H9 (cell line): ENCODE measurements at regions not wholly inside any gene's neighbourhood (a gene's known extent, or its start where the extent isn't known, plus 50 kb on each side); places are given as distances from the start of the nearest gene placed in this dataset.
"Not testable (repeated sequence)": the region's sequence is repeated elsewhere in the genome, so short reads cannot be mapped to it uniquely, and the experiment has no call there.

ENCODE experiments used
- DNase-seq: peaks from one replicate; pipeline ENCODE4 v3.0.0-alpha.2; 2017
- H2AFZ ChIP-seq: one replicate; pipeline ENCODE4 v1.6.1; 2013; ENCODE audit warnings: mild to moderate bottlenecking, low read length, control low read depth, moderate library complexity
- H2AK5ac ChIP-seq: 2 replicates; pipeline ENCODE4 v1.6.1; 2013; ENCODE audit warnings: low read length, control low read depth, mixed read lengths; ENCODE audit not compliant: insufficient read length
- H2BK120ac ChIP-seq: one replicate; pipeline ENCODE4 v1.6.1; 2013; ENCODE audit warnings: low read depth, mild to moderate bottlenecking, low read length, control low read depth, inconsistent platforms; ENCODE audit not compliant: poor library complexity, severe bottlenecking
- H2BK12ac ChIP-seq: 2 replicates; pipeline ENCODE4 v1.6.1; 2013; ENCODE audit warnings: low read length, control low read depth, mixed read lengths, low read depth; ENCODE audit not compliant: insufficient read length
- H2BK15ac ChIP-seq: 2 replicates; pipeline ENCODE4 v1.6.1; 2013; ENCODE audit warnings: low read depth, low read length, control low read depth
- H2BK20ac ChIP-seq: one replicate; pipeline ENCODE4 v1.6.1; 2013; ENCODE audit warnings: low read depth, mild to moderate bottlenecking, low read length, control low read depth, inconsistent platforms; ENCODE audit not compliant: poor library complexity, severe bottlenecking
- H2BK5ac ChIP-seq: 2 replicates; pipeline ENCODE4 v1.6.1; 2013; ENCODE audit warnings: low read length, control low read depth, mixed read lengths; ENCODE audit not compliant: insufficient read length
- H3K14ac ChIP-seq: 2 replicates; pipeline ENCODE4 v1.6.1; 2013; ENCODE audit warnings: low read length, control low read depth; ENCODE audit not compliant: insufficient read depth
- H3K18ac ChIP-seq: 2 replicates; pipeline ENCODE4 v1.6.1; 2013; ENCODE audit warnings: low read depth, mild to moderate bottlenecking, mixed read lengths, low read length, control low read depth; ENCODE audit not compliant: insufficient read length
- H3K23ac ChIP-seq: 2 replicates; pipeline ENCODE4 v1.6.1; 2013; ENCODE audit warnings: low read length, control low read depth, mixed read lengths, low read depth; ENCODE audit not compliant: insufficient read length
- H3K23me2 ChIP-seq: 2 replicates; pipeline ENCODE4 v1.6.1; 2013; ENCODE audit warnings: low read depth, mild to moderate bottlenecking, mixed read lengths, low read length, control low read depth; ENCODE audit not compliant: insufficient read length, poor library complexity, severe bottlenecking
- H3K27ac ChIP-seq: 2 replicates; pipeline ENCODE4 v1.5.1; 2013; ENCODE audit warnings: low read length, control low read depth, mixed read lengths, low read depth; ENCODE audit not compliant: insufficient read length
- H3K27me3 ChIP-seq: 2 replicates; pipeline ENCODE4 v1.6.1; 2013; ENCODE audit warnings: low read length, control low read depth, inconsistent platforms; ENCODE audit not compliant: insufficient read depth
- H3K4ac ChIP-seq: 2 replicates; pipeline ENCODE4 v1.6.1; 2013; ENCODE audit warnings: low read depth, mild to moderate bottlenecking, control low read depth, inconsistent platforms, low read length, moderate library complexity
- H3K4me1 ChIP-seq: 2 replicates; pipeline ENCODE4 v1.6.1; 2013; ENCODE audit warnings: low read length, control low read depth, inconsistent platforms; ENCODE audit not compliant: insufficient read depth
- H3K4me2 ChIP-seq: 2 replicates; pipeline ENCODE4 v1.6.1; 2013; ENCODE audit warnings: low read length, control low read depth, mixed read lengths; ENCODE audit not compliant: insufficient read length, insufficient read depth
- H3K56ac ChIP-seq: 2 replicates; pipeline ENCODE4 v1.6.1; 2013; ENCODE audit warnings: low read depth, mild to moderate bottlenecking, mixed read lengths, low read length, control low read depth; ENCODE audit not compliant: insufficient read length
- H3K79me1 ChIP-seq: 2 replicates; pipeline ENCODE4 v1.6.1; 2013; ENCODE audit warnings: low read depth, mild to moderate bottlenecking, moderate library complexity, low read length, control low read depth, inconsistent platforms; ENCODE audit not compliant: insufficient read depth, poor library complexity, severe bottlenecking
- H3K79me2 ChIP-seq: 2 replicates; pipeline ENCODE4 v1.6.1; 2013; ENCODE audit warnings: low read length, control low read depth, inconsistent platforms; ENCODE audit not compliant: insufficient read depth
- H3K9ac ChIP-seq: 2 replicates; pipeline ENCODE4 v1.6.1; 2013; ENCODE audit warnings: low read length, control low read depth, mixed read lengths; ENCODE audit not compliant: insufficient read length; ENCODE audit errors: extremely low read depth
- H3K9me3 ChIP-seq: one replicate; pipeline ENCODE4 v1.6.1; 2013; ENCODE audit warnings: low read depth, low read length, inconsistent platforms; ENCODE audit not compliant: control insufficient read depth
- H3T11ph ChIP-seq: one replicate; pipeline ENCODE4 v1.6.1; 2013; ENCODE audit warnings: mild to moderate bottlenecking, low read length, control low read depth, inconsistent platforms
- H4K20me1 ChIP-seq: one replicate; pipeline ENCODE4 v1.6.1; 2013; ENCODE audit not compliant: control insufficient read depth, insufficient read length, insufficient read depth
- H4K5ac ChIP-seq: 2 replicates; pipeline ENCODE4 v1.6.1; 2013; ENCODE audit warnings: low read depth, mild to moderate bottlenecking, mixed read lengths, low read length, control low read depth; ENCODE audit not compliant: insufficient read length
- H4K8ac ChIP-seq: replicated peaks from 2 replicates; pipeline ENCODE4 v1.6.1; 2013; ENCODE audit warnings: low read length, control low read depth, mixed read lengths, low read depth; ENCODE audit not compliant: insufficient read length
- H4K91ac ChIP-seq: 2 replicates; pipeline ENCODE4 v1.6.1; 2013; ENCODE audit warnings: low read depth, mild to moderate bottlenecking, moderate library complexity, mixed read lengths, low read length, control low read depth; ENCODE audit not compliant: insufficient read length
- H3K27ac Mint-ChIP-seq, 3 experiments: 2 replicates in 2 of 3; 3 replicates in 1 of 3; pipeline ENCODE4 v1.8.0; 2020 to 2021; ENCODE audit warnings: mixed read lengths in 3 of 3, mild to moderate bottlenecking in 1 of 3, moderate library complexity in 1 of 3
- H3K27me3 Mint-ChIP-seq: 2 replicates; pipeline ENCODE4 v1.8.0; 2021; ENCODE audit warnings: low read depth, mild to moderate bottlenecking, moderate library complexity, mixed read lengths
- H3K36me3 Mint-ChIP-seq, 3 experiments: 2 replicates in 2 of 3; 3 replicates in 1 of 3; pipeline ENCODE4 v1.8.0; 2020 to 2021; ENCODE audit warnings: low read depth in 3 of 3, mixed read lengths in 3 of 3; ENCODE audit not compliant: insufficient read depth in 1 of 3
- H3K4me1 Mint-ChIP-seq, 2 experiments: 2 replicates each; pipeline ENCODE4 v1.8.0; 2020; ENCODE audit warnings: mixed read lengths in 2 of 2
- H3K4me3 Mint-ChIP-seq, 2 experiments: 2 replicates in 1 of 2; 3 replicates in 1 of 2; pipeline ENCODE4 v1.8.0; 2020 to 2021; ENCODE audit warnings: mild to moderate bottlenecking in 2 of 2, mixed read lengths in 2 of 2, moderate library complexity in 1 of 2
- H3K9me3 Mint-ChIP-seq, 2 experiments: 2 replicates in 1 of 2; 3 replicates in 1 of 2; pipeline ENCODE4 v1.8.0; 2020; ENCODE audit warnings: mild to moderate bottlenecking in 2 of 2, mixed read lengths in 2 of 2, moderate library complexity in 1 of 2
- CTCF ChIP-seq: fragments of 200-600 bp; sonication (generic); conservative IDR thresholded peaks from 3 replicates; pipeline ENCODE4 v1.8.0; 2021; ENCODE audit warnings: antibody characterized with exemption, mild to moderate bottlenecking
- WGBS: extraction: QIAGEN DNeasy Blood & Tissue Kit; methylation state at CpG from one replicate; pipeline ENCODE4 v1.1.7; 2013; ENCODE audit warnings: missing lambda C conversion rate, low lambda C conversion rate, mixed read lengths; ENCODE audit not compliant: insufficient read length; ENCODE audit errors: extremely low coverage; 5-methylcytosine and 5-hydroxymethylcytosine counted together

- H2BK5ac ChIP-seq: no peak overlapping the region
- WGBS: no CpG with 5 or more reads among the region's 2 CpGs
- no peaks in the 10 kb centered on the region for H3K79me1 ChIP-seq
- no peak overlapping the region for H3K4me3 Mint-ChIP-seq
- H3K14ac ChIP-seq: no peak overlapping the region
- H2BK15ac ChIP-seq: no peak overlapping the region
- peaks cover 52 to 67% of the 10 kb centered on the region in 2 experiments for H3K9me3 Mint-ChIP-seq
- no peak overlapping the region for H2AK5ac ChIP-seq
- H4K5ac ChIP-seq: no peak overlapping the region
- no peak overlapping the region for H3K27ac Mint-ChIP-seq
- no peaks in the 10 kb centered on the region for H4K20me1 ChIP-seq
- no peak overlapping the region for H4K8ac ChIP-seq
- H3K27ac ChIP-seq: no peak overlapping the region
- no peaks in the 10 kb centered on the region; the same call in 1 of the 2 replicates for H3K27me3 Mint-ChIP-seq
- H3K4me2 ChIP-seq: no peak overlapping the region
- H3K4ac ChIP-seq: no peak overlapping the region
- H3K4me1 ChIP-seq: no peaks in the 10 kb centered on the region
- H3T11ph ChIP-seq: no peak overlapping the region
- no peak overlapping the region for H3K23ac ChIP-seq
- no peak overlapping the region for H3K9ac ChIP-seq
- H3K18ac ChIP-seq: no peak overlapping the region
- H4K91ac ChIP-seq: no peak overlapping the region
- no peak overlapping the region for H2BK20ac ChIP-seq
- no peaks in the 10 kb centered on the region for H3K36me3 Mint-ChIP-seq
- H2AFZ ChIP-seq: no peak overlapping the region
- no peak overlapping the region for H3K56ac ChIP-seq
- H3K23me2 ChIP-seq: no peaks in the 10 kb centered on the region
- no peaks in the 10 kb centered on the region for H3K4me1 Mint-ChIP-seq
- H3K9me3 ChIP-seq: peaks cover 10% of the 10 kb centered on the region
- TF ChIP-seq CTCF: no peak
- H2BK12ac ChIP-seq: no peak overlapping the region
- H3K27me3 ChIP-seq: no peaks in the 10 kb centered on the region
- no peak for DNase-seq
- H2BK120ac ChIP-seq: no peak overlapping the region
- no peaks in the 10 kb centered on the region for H3K79me2 ChIP-seq
Measured at GRCh38 chrX:121195719-121196118, 148.3 kb downstream of the GLUD2 start.

- peaks cover 54 to 69% of the 10 kb centered on the region in 2 experiments for H3K9me3 Mint-ChIP-seq
- not testable (repeated sequence) for H4K20me1 ChIP-seq, H3K4me2 ChIP-seq, H3K18ac ChIP-seq, H2AFZ ChIP-seq, H2BK15ac ChIP-seq, H3K79me2 ChIP-seq, H3K27me3 Mint-ChIP-seq, H4K5ac ChIP-seq, H3K27me3 ChIP-seq, H3K36me3 Mint-ChIP-seq, H2BK5ac ChIP-seq, H3K9ac ChIP-seq, H2BK20ac ChIP-seq, H3K56ac ChIP-seq, DNase-seq, H3K79me1 ChIP-seq, H3K4me1 Mint-ChIP-seq, H4K91ac ChIP-seq, H4K8ac ChIP-seq, H3K4me3 Mint-ChIP-seq, H3K27ac Mint-ChIP-seq, H3K23ac ChIP-seq, H3K9me3 ChIP-seq, H2AK5ac ChIP-seq, H3K4me1 ChIP-seq, H2BK12ac ChIP-seq, H3K14ac ChIP-seq, H3T11ph ChIP-seq, H3K4ac ChIP-seq, H2BK120ac ChIP-seq, H3K23me2 ChIP-seq, H3K27ac ChIP-seq
- WGBS: no CpG with 5 or more reads among the region's 11 CpGs
Measured at GRCh38 chrX:121196872-121197444, 149.5 kb downstream of the GLUD2 start.
